Liver (tissue), 8 donors: ENCODE measurements at regions not wholly inside any gene's neighbourhood (a gene's known extent, or its start where the extent isn't known, plus 50 kb on each side); places are given as distances from the start of the nearest gene placed in this dataset.
"Not testable (repeated sequence)": the region's sequence is repeated elsewhere in the genome, so short reads cannot be mapped to it uniquely, and the experiment has no call there.

ENCODE experiments used
- DNase-seq: peaks from one replicate; pipeline ENCODE4 v3.0.0-alpha.2; 2017; ENCODE audit warnings: low spot score
- H3K27ac ChIP-seq, 2 donors: one replicate each; pipeline ENCODE4 v1.7.0; 2013; ENCODE audit warnings: inconsistent platforms in 2 of 2, low read length in 2 of 2, control low read depth in 1 of 2, low read depth in 1 of 2, mild to moderate bottlenecking in 1 of 2
- H3K27me3 ChIP-seq, 4 donors: one replicate each; pipeline versions ENCODE4 v1.6.1 to v1.7.0; 2013; ENCODE audit warnings: low read length in 3 of 4, inconsistent platforms in 1 of 4, mild to moderate bottlenecking in 1 of 4, moderate library complexity in 1 of 4; ENCODE audit not compliant: control insufficient read depth in 4 of 4, insufficient read depth in 4 of 4
- H3K36me3 ChIP-seq, 4 donors: one replicate each; pipeline versions ENCODE4 v1.6.1 to v1.7.0; 2013; ENCODE audit warnings: low read length in 3 of 4, mild to moderate bottlenecking in 3 of 4, low read depth in 1 of 4, moderate library complexity in 1 of 4; ENCODE audit not compliant: control insufficient read depth in 4 of 4, insufficient read depth in 3 of 4
- H3K4me1 ChIP-seq, 4 donors: one replicate each; pipeline versions ENCODE4 v1.6.1 to v1.7.0; 2013; ENCODE audit warnings: low read length in 3 of 4, mild to moderate bottlenecking in 3 of 4, moderate library complexity in 1 of 4; ENCODE audit not compliant: control insufficient read depth in 4 of 4, insufficient read depth in 4 of 4
- H3K4me3 ChIP-seq, 3 donors: one replicate each; pipeline versions ENCODE4 v1.6.1 to v1.7.0; 2013; ENCODE audit warnings: low read length in 3 of 3, control low read depth in 1 of 3, low read depth in 1 of 3, mild to moderate bottlenecking in 1 of 3
- H3K9ac ChIP-seq, 2 donors: one replicate each; pipeline ENCODE4 v1.7.0; 2013; ENCODE audit warnings: low read length in 2 of 2, mild to moderate bottlenecking in 2 of 2, moderate library complexity in 2 of 2, control low read depth in 1 of 2, low read depth in 1 of 2
- H3K9me3 ChIP-seq, 4 donors: one replicate each; pipeline versions ENCODE4 v1.6.1 to v1.7.0; 2013; ENCODE audit warnings: low read length in 3 of 4; ENCODE audit not compliant: control insufficient read depth in 4 of 4
- CTCF ChIP-seq: fragments of 150-350 bp; IDR thresholded peaks from 2 replicates; pipeline ENCODE4 v1.5.1; 2017; ENCODE audit warnings: improper control_type of control experiment, low read depth, low read length; ENCODE audit not compliant: missing input control
- EGR1 ChIP-seq, 2 donors: IDR thresholded peaks; 2 replicates each; pipeline ENCODE4 v1.6.1; 2016 to 2018; ENCODE audit warnings: antibody characterized with exemption in 2 of 2, low read depth in 2 of 2
- FOXA2 ChIP-seq: IDR thresholded peaks from 2 replicates; pipeline ENCODE4 v1.6.1; 2016; ENCODE audit warnings: antibody characterized with exemption
- HNF4A ChIP-seq, 2 donors: conservative IDR thresholded peaks; 2 replicates each; pipeline ENCODE4 v1.6.1; 2016; ENCODE audit warnings: antibody characterized with exemption in 2 of 2, mild to moderate bottlenecking in 2 of 2
- MAX ChIP-seq: IDR thresholded peaks from 2 replicates; pipeline ENCODE4 v1.6.1; 2016; ENCODE audit warnings: antibody characterized with exemption
- NR2F2 ChIP-seq: IDR thresholded peaks from 2 replicates; pipeline ENCODE4 v1.6.1; 2016; ENCODE audit warnings: antibody characterized with exemption
- REST ChIP-seq: IDR thresholded peaks from 2 replicates; pipeline ENCODE4 v1.6.1; 2016; ENCODE audit warnings: antibody characterized with exemption, mild to moderate bottlenecking
- RXRA ChIP-seq, 2 donors: IDR thresholded peaks; 2 replicates each; pipeline ENCODE4 v1.6.1; 2017 to 2018; ENCODE audit warnings: antibody characterized with exemption in 2 of 2, mild to moderate bottlenecking in 1 of 2
- SP1 ChIP-seq: IDR thresholded peaks from 2 replicates; pipeline ENCODE4 v1.6.1; 2018; ENCODE audit warnings: antibody characterized with exemption, mild to moderate bottlenecking
- YY1 ChIP-seq: IDR thresholded peaks from 2 replicates; pipeline ENCODE4 v1.6.1; 2016; ENCODE audit warnings: antibody characterized with exemption, mild to moderate bottlenecking
- ZBTB33 ChIP-seq: IDR thresholded peaks from 2 replicates; pipeline ENCODE4 v1.6.1; 2016; ENCODE audit warnings: antibody characterized with exemption
- WGBS: extraction: QIAGEN DNeasy Blood & Tissue Kit; methylation state at CpG from one replicate; pipeline ENCODE4 v1.1.7; 2013; 5-methylcytosine and 5-hydroxymethylcytosine counted together
- donor health status: healthy.
- donor health status: healthy.
- donor health status: healthy.
- donor health status: healthy.
- donor health status: healthy.

GRCh38 chr2:150327564-150328489 is 159.6 kb downstream of the RND3 start:
- WGBS: 87% methylated on average over 14 of the region's 14 CpGs
- TF ChIP-seq SP1 (no peak), HNF4A (conservative IDR thresholded peaks at IDR 0.05) (no peak), NR2F2 (no peak), RXRA (IDR thresholded peaks at IDR 0.05) (no peak), FOXA2 (no peak), MAX (no peak)
- H3K36me3 ChIP-seq: no peaks in the 10 kb centered on the region
- no peak overlapping the region for H3K9ac ChIP-seq
- no peaks in the 10 kb centered on the region for H3K27me3 ChIP-seq
- no peaks in the 10 kb centered on the region for H3K4me1 ChIP-seq
- H3K9me3 ChIP-seq: no peaks in the 10 kb centered on the region
- H3K4me3 ChIP-seq: no peak overlapping the region
- no peak overlapping the region for H3K27ac ChIP-seq
- DNase-seq: no peak

- no peak overlapping the region for H3K4me3 ChIP-seq
- no peak for TF ChIP-seq REST
- TF ChIP-seq YY1: no peak
- TF ChIP-seq CTCF: no peak
- no peak for TF ChIP-seq ZBTB33
- TF ChIP-seq EGR1 (IDR thresholded peaks at IDR 0.05; ENCODE audit: low read depth in 2 of 2): no peak
- H3K27me3 ChIP-seq: no peaks in the 10 kb centered on the region
- H3K9ac ChIP-seq: no peak overlapping the region
- no peak overlapping the region for H3K27ac ChIP-seq
- 86% methylated on average over 6 of the region's 6 CpGs for WGBS
- no peak for DNase-seq
- no peaks in the 10 kb centered on the region for H3K9me3 ChIP-seq
- peaks cover 0 to 5% (median under 1%) of the 10 kb centered on the region in 4 donors for H3K4me1 ChIP-seq
- no peaks in the 10 kb centered on the region for H3K36me3 ChIP-seq
Measured at GRCh38 chr2:150325656-150326314, 161.7 kb downstream of the RND3 start.

GRCh38 chr2:150323071-150323470 is 164.4 kb downstream of the RND3 start:
- not testable (repeated sequence) for H3K4me3 ChIP-seq, H3K36me3 ChIP-seq, H3K9me3 ChIP-seq, H3K27me3 ChIP-seq, H3K9ac ChIP-seq, DNase-seq, H3K27ac ChIP-seq
- H3K4me1 ChIP-seq: peaks cover 2 to 12% (median 7%) of the 10 kb centered on the region in 4 donors
